Choroid plexus epithelial cell (primary cell): ENCODE measurements at regions not wholly inside any gene's neighbourhood (a gene's known extent, or its start where the extent isn't known, plus 50 kb on each side); places are given as distances from the start of the nearest gene placed in this dataset.
"Not testable (repeated sequence)": the region's sequence is repeated elsewhere in the genome, so short reads cannot be mapped to it uniquely, and the experiment has no call there.

ENCODE experiments used
- DNase-seq: peaks from one replicate; pipeline ENCODE4 v3.0.0-alpha.2; 2010; ENCODE audit warnings: low read depth
- H3K4me3 ChIP-seq: 2 replicates; pipeline ENCODE4 v1.5.1; 2011; ENCODE audit warnings: low read depth, mild to moderate bottlenecking, control low read depth, low read length, moderate library complexity
- TF ChIP-seq, protein P1 (sequence below): conservative IDR thresholded peaks from 2 replicates; pipeline ENCODE4 v1.5.1; 2011; ENCODE audit warnings: low read depth, mild to moderate bottlenecking, control low read depth, inconsistent platforms, low read length, moderate library complexity

DNA sequence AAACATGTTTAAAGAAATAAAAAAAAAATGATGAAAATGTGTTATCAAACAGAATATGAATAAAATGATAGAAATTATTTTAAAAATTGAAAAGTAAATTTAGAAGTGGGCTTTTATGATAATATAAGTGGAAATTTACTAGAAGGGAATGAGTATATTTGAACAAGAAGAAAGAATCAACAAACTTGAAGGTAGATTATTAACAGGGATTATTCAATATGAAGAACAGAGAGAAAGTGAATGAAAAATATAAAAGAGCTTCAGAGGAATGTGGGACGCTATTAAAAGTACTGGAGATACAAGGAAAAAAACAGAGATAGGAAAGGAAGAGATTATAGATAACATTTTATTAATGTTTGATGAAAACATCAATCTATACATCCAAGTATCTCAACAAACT, 1014.4 kb upstream of the CITED2 start:
- H3K4me3 ChIP-seq: no peak overlapping the region
- no peak for DNase-seq
- TF ChIP-seq, protein P1, sequence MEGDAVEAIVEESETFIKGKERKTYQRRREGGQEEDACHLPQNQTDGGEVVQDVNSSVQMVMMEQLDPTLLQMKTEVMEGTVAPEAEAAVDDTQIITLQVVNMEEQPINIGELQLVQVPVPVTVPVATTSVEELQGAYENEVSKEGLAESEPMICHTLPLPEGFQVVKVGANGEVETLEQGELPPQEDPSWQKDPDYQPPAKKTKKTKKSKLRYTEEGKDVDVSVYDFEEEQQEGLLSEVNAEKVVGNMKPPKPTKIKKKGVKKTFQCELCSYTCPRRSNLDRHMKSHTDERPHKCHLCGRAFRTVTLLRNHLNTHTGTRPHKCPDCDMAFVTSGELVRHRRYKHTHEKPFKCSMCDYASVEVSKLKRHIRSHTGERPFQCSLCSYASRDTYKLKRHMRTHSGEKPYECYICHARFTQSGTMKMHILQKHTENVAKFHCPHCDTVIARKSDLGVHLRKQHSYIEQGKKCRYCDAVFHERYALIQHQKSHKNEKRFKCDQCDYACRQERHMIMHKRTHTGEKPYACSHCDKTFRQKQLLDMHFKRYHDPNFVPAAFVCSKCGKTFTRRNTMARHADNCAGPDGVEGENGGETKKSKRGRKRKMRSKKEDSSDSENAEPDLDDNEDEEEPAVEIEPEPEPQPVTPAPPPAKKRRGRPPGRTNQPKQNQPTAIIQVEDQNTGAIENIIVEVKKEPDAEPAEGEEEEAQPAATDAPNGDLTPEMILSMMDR: no peak

DNA sequence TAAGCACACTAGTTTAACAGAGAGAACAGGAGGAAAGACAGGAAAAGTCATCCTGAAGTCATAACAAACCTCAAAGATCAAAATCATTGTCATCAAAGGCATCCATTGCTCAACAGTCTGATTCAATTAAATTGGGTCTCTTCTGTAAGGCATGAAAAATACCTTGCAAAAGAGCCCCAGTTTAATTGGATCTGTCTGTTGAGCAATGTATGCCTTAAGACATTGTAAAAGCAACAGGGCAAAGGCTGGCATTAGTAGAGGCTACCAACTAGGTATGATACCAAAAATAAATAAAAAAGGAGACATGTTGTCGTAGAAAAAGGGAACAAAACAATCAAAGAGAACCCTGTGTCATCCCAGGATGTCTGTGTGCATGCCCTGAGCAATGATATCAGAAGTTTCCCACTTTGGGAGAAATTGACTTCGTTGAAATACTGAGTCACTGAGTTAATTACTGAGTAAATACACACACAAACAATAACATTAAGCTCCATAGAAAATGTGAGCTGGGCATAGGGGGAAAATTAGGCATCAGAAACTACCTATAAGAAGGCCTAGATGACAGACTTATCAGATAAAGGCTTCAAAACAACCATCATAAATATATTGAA, 1013.8 kb upstream of the CITED2 start:
- TF ChIP-seq, protein P1: no peak
- no peak overlapping the region for H3K4me3 ChIP-seq
- DNase-seq: no peak

DNA sequence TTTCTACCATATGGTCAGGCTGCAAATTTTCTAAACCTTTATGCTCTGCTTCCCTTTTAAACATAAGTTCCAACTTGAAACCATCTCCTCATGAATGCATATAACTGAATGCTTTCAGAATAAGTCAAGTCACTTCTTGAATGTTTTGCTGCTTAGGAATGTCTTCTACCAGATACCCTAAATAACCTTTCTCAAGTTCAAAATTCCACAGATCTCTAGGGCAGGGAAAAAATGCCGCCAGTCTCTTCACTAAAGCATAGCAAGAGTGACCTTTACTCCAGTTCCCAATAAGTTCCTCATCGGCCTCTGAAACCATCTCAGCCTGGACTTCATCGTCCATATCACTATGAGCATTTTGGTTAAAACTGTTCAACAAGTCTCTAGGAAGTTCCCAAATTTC, 1011.2 kb upstream of the CITED2 start:
- TF ChIP-seq, protein P1: no peak
- no peak for DNase-seq
- H3K4me3 ChIP-seq: no peak overlapping the region

DNA sequence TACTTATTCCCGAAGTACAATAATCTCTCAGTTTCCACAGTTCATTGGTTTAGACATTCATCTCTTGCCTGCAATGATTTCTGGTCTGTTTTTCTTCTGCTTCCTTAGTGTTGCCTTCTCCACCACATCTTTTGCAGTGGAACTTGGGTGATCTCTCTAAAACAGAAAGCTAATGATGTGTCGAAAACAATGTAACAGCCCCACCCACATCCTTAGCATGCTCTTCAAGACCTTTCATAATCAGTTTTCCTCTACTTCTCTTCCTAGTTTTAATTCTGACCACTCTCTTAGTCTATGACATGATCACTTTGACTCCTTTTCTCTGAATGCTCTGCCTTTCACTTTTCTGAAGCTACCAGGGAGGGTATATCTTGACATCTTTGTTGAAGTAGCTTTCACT, 1007.9 kb upstream of the CITED2 start:
- no peak for DNase-seq
- TF ChIP-seq, protein P1: no peak
- H3K4me3 ChIP-seq: no peak overlapping the region

DNA sequence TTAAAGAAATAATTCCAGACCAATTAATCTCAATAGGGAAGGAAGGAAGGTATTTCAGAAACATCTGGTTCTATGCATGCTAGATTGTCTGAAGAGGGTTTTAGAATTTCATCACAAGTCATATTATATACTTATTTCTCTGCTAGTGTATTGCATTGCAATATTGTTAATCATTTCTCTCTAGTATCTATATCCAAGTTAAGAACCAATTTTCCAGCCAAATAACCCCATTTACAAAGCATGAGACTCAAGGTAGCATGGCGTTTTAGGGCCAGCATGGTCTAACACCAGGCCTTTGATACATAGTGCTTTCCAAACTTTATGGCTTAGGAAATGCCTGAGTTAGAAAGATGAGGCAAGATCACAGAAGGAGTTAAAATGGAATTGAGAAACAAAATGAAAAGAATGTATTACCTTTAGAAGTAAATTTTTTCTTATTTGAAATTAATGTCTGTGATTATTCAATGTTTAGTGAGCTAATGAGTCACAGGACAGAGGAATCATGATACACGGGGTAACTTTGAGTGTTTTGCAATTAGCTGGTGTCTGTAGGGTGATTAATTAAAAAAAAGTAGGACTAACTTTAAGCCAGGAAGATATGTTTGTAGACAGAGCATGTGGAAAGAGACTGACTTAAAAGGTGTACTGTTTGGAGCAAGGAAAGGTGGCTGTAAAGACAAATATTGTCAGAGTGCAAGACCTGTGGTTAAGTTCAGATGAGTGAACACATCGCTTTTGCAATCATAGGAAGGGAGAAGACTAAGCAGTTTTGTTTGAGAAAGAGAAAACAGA, 1006.2 kb upstream of the CITED2 start:
- no peak overlapping the region for H3K4me3 ChIP-seq
- DNase-seq: peak; percentile 75
- TF ChIP-seq, protein P1: no peak

DNA sequence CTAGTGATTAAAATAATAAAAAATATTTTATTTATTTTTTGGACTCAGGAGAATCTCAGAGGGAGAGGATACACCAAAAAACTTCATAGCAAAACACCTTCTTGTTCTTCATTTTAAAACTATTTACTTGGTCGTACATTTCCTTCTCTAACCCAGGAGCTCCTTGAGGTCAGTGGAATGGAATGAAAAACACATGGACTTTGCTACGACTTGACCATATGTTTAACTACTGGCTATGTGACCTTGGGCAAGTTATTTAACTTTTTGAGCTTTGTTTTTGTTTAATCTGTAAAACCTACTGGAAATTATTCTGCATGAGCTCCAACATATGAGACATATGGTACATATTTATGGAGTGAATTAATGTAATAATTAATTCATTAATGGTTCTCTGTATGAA, 1005.5 kb upstream of the CITED2 start:
- peak; percentile 94 for DNase-seq
- H3K4me3 ChIP-seq: no peak overlapping the region
- TF ChIP-seq, protein P1: no peak

DNA sequence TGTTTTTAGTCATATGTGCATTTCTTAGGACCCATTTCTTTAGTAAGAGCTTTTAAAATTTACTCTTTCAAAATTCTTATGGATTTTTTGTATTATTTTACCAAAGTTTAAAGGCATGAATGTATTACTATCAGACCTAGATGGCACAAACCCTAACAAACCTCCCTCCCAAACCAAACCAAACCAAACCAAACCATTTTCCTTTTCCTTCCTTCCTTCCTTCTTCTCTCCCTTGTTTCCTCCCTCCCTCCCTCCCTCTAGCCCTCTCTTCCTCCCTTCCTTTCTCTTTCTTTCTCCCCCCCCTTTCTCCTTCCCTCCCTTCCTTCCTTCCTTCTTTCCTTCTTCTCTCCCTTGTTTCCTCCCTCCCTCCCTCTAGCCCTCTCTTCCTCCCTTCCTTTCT, 1001.8 kb upstream of the CITED2 start:
- H3K4me3 ChIP-seq: no peak overlapping the region
- TF ChIP-seq, protein P1: no peak
- no peak for DNase-seq

DNA sequence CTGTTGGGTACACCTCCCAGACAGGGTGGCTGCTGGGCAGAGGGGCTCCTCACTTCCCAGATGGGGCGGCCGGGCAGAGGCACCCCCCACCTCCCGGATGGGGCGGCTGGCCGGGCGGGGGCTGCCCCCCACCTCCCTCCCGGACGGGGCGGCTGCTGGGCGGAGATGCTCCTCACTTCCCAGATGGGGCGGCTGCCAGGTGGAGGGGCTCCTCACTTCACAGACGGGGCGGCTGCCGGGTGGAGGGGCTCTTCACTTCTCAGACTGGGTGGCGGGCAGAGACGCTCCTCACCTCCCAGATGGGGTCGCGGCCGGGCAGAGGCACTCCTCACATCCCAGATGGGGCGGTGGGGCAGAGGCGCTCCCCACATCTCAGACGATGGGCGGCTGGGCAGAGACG, 999.3 kb upstream of the CITED2 start:
- DNase-seq, H3K4me3 ChIP-seq: not testable (repeated sequence)
